B cell (primary cell): ENCODE measurements at regions not wholly inside any gene's neighbourhood (a gene's known extent, or its start where the extent isn't known, plus 50 kb on each side); places are given as distances from the start of the nearest gene placed in this dataset.

Source experiments
- ATAC-seq: fragments of 200-7000 bp; cut with Tn5 transposase; one replicate; pipeline ENCODE4 v1.10.0; 2021; ENCODE audit warnings: low read depth, mild to moderate bottlenecking, moderate number of reproducible peaks, moderate library complexity
- CTCF ChIA-PET: fragments of 350-600 bp; sonication (Branson Sonifier 250); formaldehyde crosslinking; loops from one replicate; lab custom pipeline; 2021; ENCODE audit warnings: antibody characterized with exemption, inconsistent platforms; lab: Charles Lee
- POLR2A ChIA-PET: fragments of 350-600 bp; sonication (Branson Sonifier 250); formaldehyde crosslinking; loops from one replicate; lab custom pipeline; 2021; ENCODE audit warnings: antibody characterized with exemption; lab: Charles Lee
- DNase-seq: peaks from one replicate; pipeline ENCODE4 v3.0.0; 2013
- H2AFZ ChIP-seq: 2 replicates; pipeline ENCODE4 v1.6.1; 2012; ENCODE audit warnings: mild to moderate bottlenecking, low read depth, low read length; ENCODE audit not compliant: insufficient read depth, poor library complexity, severe bottlenecking
- H3K27ac ChIP-seq, 2 donors: 1 replicate in 1 of 2; 2 replicates in 1 of 2; pipeline ENCODE4 v1.5.1; 2012 to 2013; ENCODE audit warnings: low read length in 2 of 2, mild to moderate bottlenecking in 2 of 2, moderate library complexity in 1 of 2
- H3K27me3 ChIP-seq, 4 experiments: fragments of 200-600 bp in 1 of 4; sonication (generic) in 1 of 4; replicated peaks in 1 of 4; 1 replicate in 2 of 4; 2 replicates in 2 of 4; pipeline versions ENCODE4 v1.6.1 to v1.7.0; 2013 to 2016; ENCODE audit warnings: low read length in 3 of 4, mild to moderate bottlenecking in 2 of 4, mixed read lengths in 1 of 4, moderate library complexity in 1 of 4; ENCODE audit not compliant: insufficient read depth in 4 of 4, control insufficient read depth in 3 of 4; ENCODE audit errors: control extremely low read depth in 1 of 4
- H3K36me3 ChIP-seq, 2 experiments: replicated peaks in 1 of 2; 1 replicate in 1 of 2; 2 replicates in 1 of 2; pipeline versions ENCODE4 v1.6.1 to v1.7.1; 2013; ENCODE audit warnings: low read length in 1 of 2; ENCODE audit not compliant: insufficient read depth in 2 of 2, control insufficient read depth in 1 of 2; ENCODE audit errors: control extremely low read depth in 1 of 2, extremely low read depth in 1 of 2
- H3K4me1 ChIP-seq, 2 donors: fragments of 200-600 bp in 1 of 2; sonication (generic) in 1 of 2; 1 replicate in 1 of 2; 2 replicates in 1 of 2; pipeline versions ENCODE4 v1.5.1 to v1.6.1; 2013 to 2017; ENCODE audit warnings: low read length in 2 of 2; ENCODE audit not compliant: control insufficient read depth in 2 of 2, insufficient read depth in 2 of 2
- H3K4me2 ChIP-seq: replicated peaks from 2 replicates; pipeline ENCODE3; 2012; ENCODE audit warnings: mild to moderate bottlenecking, low read depth, low read length; ENCODE audit not compliant: poor library complexity, severe bottlenecking
- H3K4me3 ChIP-seq, 5 experiments: fragments of 200-600 bp in 1 of 5; sonication (generic) in 1 of 5; 1 replicate in 3 of 5; 2 replicates in 2 of 5; pipeline versions ENCODE4 v1.5.1 to v1.7.0; 2011 to 2016; ENCODE audit warnings: low read length in 4 of 5, mild to moderate bottlenecking in 4 of 5, low read depth in 2 of 5, control low read depth in 1 of 5, moderate library complexity in 1 of 5; ENCODE audit not compliant: insufficient read depth in 1 of 5; ENCODE audit errors: control extremely low read depth in 1 of 5, extremely low read depth in 1 of 5
- H3K79me2 ChIP-seq: fragments of 200-600 bp; sonication (generic); one replicate; pipeline ENCODE4 v1.6.0; 2016; ENCODE audit warnings: low read length; ENCODE audit not compliant: control insufficient read depth, insufficient read depth
- H3K9ac ChIP-seq: fragments of 200-600 bp; sonication (generic); 2 replicates; pipeline ENCODE4 v1.6.1; 2017; ENCODE audit warnings: mild to moderate bottlenecking, low read length, moderate library complexity
- H3K9me3 ChIP-seq, 3 donors: one replicate each; pipeline versions ENCODE4 v1.6.1 to v1.7.1; 2013; ENCODE audit warnings: low read length in 2 of 3; ENCODE audit not compliant: control insufficient read depth in 2 of 3, insufficient read depth in 1 of 3; ENCODE audit errors: control extremely low read depth in 1 of 3
- H4K20me1 ChIP-seq: 2 replicates; pipeline ENCODE4 v1.6.0; 2012; ENCODE audit warnings: mild to moderate bottlenecking, low read length; ENCODE audit not compliant: insufficient read depth, control insufficient read depth, poor library complexity, severe bottlenecking
- H3K27ac Mint-ChIP-seq: one replicate; pipeline ENCODE4 v1.8.0; 2021; ENCODE audit warnings: mixed read lengths
- H3K27me3 Mint-ChIP-seq: one replicate; pipeline ENCODE4 v1.8.0; 2021; ENCODE audit warnings: mixed read lengths
- H3K4me1 Mint-ChIP-seq: one replicate; pipeline ENCODE4 v1.8.0; 2021; ENCODE audit warnings: mixed read lengths
- H3K4me3 Mint-ChIP-seq: one replicate; pipeline ENCODE4 v1.8.0; 2021; ENCODE audit warnings: mixed read lengths
- H3K9me3 Mint-ChIP-seq: one replicate; pipeline ENCODE4 v1.8.0; 2022; ENCODE audit warnings: mixed read lengths; ENCODE audit not compliant: insufficient read depth
- EZH2 ChIP-seq: IDR thresholded peaks from 2 replicates; pipeline ENCODE4 v1.6.1; 2012; ENCODE audit warnings: borderline replicate concordance, low read depth, mild to moderate bottlenecking, moderate library complexity, low read length; ENCODE audit not compliant: insufficient read depth, poor library complexity, severe bottlenecking
- WGBS: methylation state at CpG from one replicate; pipeline ENCODE4 v1.1.5; 2013; ENCODE audit warnings: missing lambda C conversion rate; ENCODE audit not compliant: insufficient coverage; 5-methylcytosine and 5-hydroxymethylcytosine counted together
- intact Hi-C: fragments of 100-400 bp; cut with micrococcal nuclease; formaldehyde crosslinking; loops from one replicate; pipeline ENCODE4 v1.10.0; 2022
- TF ChIP-seq, protein P1 (sequence below): fragments of 200-600 bp; IDR thresholded peaks from one replicate; pipeline ENCODE4 v1.8.0; 2022; ENCODE audit warnings: antibody characterized with exemption, mild to moderate bottlenecking

DNA sequence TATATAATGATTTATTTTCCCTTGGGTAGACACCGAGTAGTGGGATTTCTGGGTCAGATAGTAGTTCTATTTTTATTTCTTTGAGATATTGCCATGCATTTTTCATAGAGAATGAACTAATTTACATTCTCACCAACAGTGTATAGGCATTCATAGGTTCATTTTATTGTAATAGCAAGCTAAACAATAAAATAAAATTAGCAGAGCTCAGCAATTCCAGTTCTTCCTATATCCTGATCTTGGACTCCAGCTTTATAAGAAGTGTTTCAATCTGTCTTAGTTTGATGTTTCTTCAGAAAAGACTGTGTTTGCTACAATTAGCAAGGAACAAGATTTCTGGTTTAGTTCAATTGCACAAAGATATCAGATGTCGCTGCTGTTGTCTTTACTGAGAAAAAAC, 1024.4 kb upstream of the LRRTM1 start:
- Histone ChIP-seq H3K4me2 (no peak overlapping the region), H3K4me1 (no peaks in the 10 kb centered on the region), H3K36me3 (no peaks in the 10 kb centered on the region), H3K9me3 (peaks cover 0 to 9% (median 1%) of the 10 kb centered on the region in 3 donors), H3K9ac (no peak overlapping the region), H3K27ac (no peak overlapping the region), H2AFZ (no peak overlapping the region), H3K4me3 (no peak overlapping the region), H3K27me3 (no peaks in the 10 kb centered on the region), H4K20me1 (no peaks in the 10 kb centered on the region), H3K79me2 (no peaks in the 10 kb centered on the region)
- WGBS, result no CpG with 5 or more reads among the region's 2 CpGs
- ATAC-seq (no peak), DNase-seq (no peak)
- Mint-ChIP-seq H3K27ac (no peak overlapping the region), H3K4me1 (no peaks in the 10 kb centered on the region), H3K9me3 (peaks cover 2% of the 10 kb centered on the region), H3K27me3 (no peaks in the 10 kb centered on the region), H3K4me3 (no peak overlapping the region)
- CTCF ChIA-PET, result no interaction called here
- POLR2A ChIA-PET, result no interaction called here
- no peak for TF ChIP-seq EZH2
- TF ChIP-seq, protein P1, sequence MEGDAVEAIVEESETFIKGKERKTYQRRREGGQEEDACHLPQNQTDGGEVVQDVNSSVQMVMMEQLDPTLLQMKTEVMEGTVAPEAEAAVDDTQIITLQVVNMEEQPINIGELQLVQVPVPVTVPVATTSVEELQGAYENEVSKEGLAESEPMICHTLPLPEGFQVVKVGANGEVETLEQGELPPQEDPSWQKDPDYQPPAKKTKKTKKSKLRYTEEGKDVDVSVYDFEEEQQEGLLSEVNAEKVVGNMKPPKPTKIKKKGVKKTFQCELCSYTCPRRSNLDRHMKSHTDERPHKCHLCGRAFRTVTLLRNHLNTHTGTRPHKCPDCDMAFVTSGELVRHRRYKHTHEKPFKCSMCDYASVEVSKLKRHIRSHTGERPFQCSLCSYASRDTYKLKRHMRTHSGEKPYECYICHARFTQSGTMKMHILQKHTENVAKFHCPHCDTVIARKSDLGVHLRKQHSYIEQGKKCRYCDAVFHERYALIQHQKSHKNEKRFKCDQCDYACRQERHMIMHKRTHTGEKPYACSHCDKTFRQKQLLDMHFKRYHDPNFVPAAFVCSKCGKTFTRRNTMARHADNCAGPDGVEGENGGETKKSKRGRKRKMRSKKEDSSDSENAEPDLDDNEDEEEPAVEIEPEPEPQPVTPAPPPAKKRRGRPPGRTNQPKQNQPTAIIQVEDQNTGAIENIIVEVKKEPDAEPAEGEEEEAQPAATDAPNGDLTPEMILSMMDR, result no peak
- intact Hi-C loops, result no loop called here

DNA sequence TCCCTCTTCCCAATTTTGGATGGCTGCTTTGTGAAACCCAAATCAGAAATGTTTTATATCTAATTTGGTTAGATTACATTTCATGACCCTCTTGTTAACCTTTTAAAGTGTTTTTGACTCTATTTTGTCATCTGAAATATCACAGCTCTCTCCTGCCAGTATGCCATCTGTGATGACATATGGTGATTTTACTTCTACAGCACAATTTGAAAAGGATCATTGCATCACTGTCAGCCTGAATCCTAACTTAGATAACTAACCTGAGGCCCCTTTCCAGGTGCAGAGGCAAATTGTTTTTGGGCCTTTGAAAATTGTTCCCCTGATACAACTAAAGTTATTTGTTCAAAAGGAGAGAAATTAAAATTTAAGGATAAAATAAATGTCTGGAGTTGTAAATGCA, 1023.4 kb upstream of the LRRTM1 start:
- Histone ChIP-seq H3K79me2 (no peaks in the 10 kb centered on the region), H4K20me1 (no peaks in the 10 kb centered on the region), H3K4me2 (no peak overlapping the region), H3K36me3 (no peaks in the 10 kb centered on the region), H3K9ac (no peak overlapping the region), H3K9me3 (peaks cover 0 to 9% (median 1%) of the 10 kb centered on the region in 3 donors), H2AFZ (no peak overlapping the region), H3K27me3 (no peaks in the 10 kb centered on the region), H3K4me3 (no peak overlapping the region), H3K27ac (no peak overlapping the region), H3K4me1 (no peaks in the 10 kb centered on the region)
- TF ChIP-seq EZH2, result no peak
- TF ChIP-seq, protein P1, result no peak
- ChIA-PET POLR2A (no interaction called here), CTCF (no interaction called here)
- no peak for DNase-seq
- intact Hi-C loops, result no loop called here
- no peaks in the 10 kb centered on the region for H3K27me3 Mint-ChIP-seq
- H3K27ac Mint-ChIP-seq, result no peak overlapping the region
- H3K9me3 Mint-ChIP-seq, result peaks cover 5% of the 10 kb centered on the region
- ATAC-seq, result no peak
- H3K4me3 Mint-ChIP-seq, result no peak overlapping the region
- no peaks in the 10 kb centered on the region for H3K4me1 Mint-ChIP-seq
